GM19397 (cell line): ENCODE measurements at regions not wholly inside any gene's neighbourhood (a gene's known extent, or its start where the extent isn't known, plus 50 kb on each side); places are given as distances from the start of the nearest gene placed in this dataset.

Experiments
- ATAC-seq: cut with Tn5 transposase; IDR thresholded peaks from one replicate; pipeline ENCODE4 v1.9.1; 2021; ENCODE audit warnings: mild to moderate bottlenecking, moderate library complexity; ENCODE audit not compliant: unreplicated experiment

DNA sequence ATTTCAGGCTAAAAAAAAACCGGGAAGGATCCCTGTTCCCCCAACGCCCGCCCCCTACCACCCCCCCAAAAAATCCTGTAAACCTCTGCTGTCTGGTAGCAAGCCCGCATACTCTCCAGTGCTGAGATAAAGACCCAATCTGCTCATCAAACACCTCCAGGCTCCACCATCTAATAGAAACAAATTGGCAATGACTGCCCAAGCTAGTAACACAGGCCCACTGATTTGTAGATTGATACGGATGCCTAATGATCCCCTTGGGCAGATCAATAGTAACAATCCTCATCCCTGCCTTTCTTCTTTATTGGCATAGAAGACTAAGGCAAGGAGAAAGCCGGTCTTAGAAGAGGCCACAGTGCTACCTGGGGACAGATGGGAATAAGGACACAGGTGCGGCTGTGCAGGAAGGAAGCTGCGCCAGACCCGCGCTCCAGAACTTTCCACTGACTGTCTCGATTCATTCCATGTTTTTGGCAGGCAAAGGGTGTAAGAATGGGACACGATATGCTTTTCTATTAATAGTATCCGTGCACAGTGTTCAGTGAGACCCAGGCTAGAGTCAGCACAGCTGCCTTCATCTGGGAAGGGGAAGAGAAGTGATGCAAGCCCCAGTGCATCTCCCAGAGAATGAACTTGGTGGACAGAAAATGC is 407.6 kb upstream of the PSMD7 start:
- ATAC-seq: no peak

DNA sequence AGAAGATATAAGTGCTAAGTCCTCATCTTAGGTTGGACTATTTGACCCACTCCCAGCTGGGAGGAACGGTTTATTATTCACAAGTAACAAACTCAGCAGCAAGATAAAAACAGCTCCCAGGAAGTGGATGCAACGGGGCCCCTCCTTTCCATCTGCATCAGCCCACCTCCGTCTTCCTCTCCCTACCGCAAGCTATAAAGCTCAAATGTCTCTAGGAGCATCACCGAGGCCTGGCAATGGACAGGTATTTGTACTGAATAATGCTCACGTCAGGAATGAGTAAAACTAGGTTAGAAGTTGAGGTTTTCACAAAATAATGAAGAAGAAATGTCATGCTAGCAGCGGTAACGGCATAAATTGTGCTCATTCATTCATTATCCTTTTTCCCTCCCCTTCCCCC is 408.7 kb upstream of the PSMD7 start:
- no peak for ATAC-seq

DNA sequence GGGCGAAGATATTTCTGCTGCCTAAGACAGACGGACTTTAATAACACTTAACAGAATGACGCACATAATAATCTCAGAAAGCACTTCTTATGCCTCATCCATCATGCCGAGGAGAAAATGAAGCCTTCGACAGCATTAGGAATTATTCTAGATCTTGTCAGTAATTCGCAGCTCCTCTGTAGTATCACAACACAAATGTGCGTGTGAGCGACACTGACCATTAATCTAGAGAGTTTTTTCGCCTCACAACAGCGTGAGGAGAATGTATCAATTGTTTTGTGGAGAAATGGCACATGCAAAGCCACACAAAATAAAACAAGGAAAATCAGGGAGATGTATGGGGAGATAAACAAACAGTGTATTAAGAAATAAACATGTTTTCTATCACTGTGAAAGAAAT is 410.2 kb upstream of the PSMD7 start:
- no peak for ATAC-seq

- no peak for ATAC-seq
These were observed 411.3 kb upstream of the PSMD7 start for GRCh38 chr16:73885319-73885718.

GRCh38 chr16:73883841-73884240 is 412.8 kb upstream of the PSMD7 start:
- ATAC-seq: no peak

GRCh38 chr16:73883126-73883525 is 413.5 kb upstream of the PSMD7 start:
- ATAC-seq: no peak

DNA sequence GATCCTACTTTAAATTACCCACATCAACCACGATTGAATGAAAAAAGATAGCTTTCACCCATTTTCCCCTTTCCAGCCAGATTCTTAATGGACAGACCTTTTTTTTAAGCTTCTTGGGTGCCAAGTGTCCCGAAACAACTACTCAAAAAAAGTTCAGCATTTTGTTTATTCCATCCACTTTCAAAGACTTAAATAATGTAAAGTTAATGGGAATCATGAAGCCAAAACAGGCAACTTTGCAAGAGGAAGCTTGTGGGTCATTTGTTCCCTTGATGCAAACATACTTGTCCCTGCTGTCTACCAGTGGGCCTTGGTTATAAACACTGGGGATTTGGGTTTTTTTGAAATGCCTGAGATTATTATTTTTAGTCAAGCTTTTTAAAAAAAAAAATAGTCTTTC is 414.0 kb upstream of the PSMD7 start:
- ATAC-seq: no peak

DNA sequence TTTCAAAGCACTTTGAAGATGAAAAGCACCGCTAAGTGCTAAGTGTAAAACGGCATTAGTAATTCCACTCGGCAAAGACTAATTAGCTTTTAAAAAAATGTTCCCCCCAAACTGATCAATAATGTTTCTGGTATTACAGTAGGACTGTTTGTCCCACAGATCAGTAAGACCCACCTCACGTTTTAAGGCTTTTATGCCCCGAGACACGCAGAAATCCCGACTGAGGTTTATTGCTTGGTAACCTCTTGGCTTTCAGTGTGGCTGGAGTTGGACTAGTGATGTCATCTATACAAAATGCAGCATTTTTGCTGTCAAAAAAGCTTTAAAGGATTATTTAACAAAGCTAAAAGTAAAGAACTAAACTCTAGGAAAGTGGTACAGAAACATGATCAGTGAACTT is 414.6 kb upstream of the PSMD7 start:
- no peak for ATAC-seq

DNA sequence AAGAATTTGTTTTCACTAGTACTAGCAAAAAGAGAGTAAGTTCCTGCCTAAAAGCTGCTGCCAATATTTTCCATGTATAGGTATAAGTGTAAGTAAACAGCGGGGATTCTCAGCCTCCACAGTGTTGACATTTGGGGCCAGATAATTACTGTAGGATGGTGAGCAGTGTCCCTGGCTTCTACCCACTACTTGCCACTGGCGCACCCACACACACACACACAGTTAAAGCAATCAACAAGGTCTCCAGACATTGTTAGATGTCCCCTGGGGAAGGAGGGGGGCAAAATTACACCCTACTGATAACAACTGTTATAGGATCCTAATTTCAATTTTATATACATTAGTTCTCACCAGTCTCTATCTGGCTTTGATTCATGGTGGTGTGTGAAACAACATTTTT is 417.0 kb upstream of the PSMD7 start:
- ATAC-seq: no peak

GRCh38 chr16:73878611-73879010 is 418.0 kb upstream of the PSMD7 start:
- no peak for ATAC-seq

- ATAC-seq: no peak
These were observed 419.5 kb upstream of the PSMD7 start for GRCh38 chr16:73877150-73877549.

DNA sequence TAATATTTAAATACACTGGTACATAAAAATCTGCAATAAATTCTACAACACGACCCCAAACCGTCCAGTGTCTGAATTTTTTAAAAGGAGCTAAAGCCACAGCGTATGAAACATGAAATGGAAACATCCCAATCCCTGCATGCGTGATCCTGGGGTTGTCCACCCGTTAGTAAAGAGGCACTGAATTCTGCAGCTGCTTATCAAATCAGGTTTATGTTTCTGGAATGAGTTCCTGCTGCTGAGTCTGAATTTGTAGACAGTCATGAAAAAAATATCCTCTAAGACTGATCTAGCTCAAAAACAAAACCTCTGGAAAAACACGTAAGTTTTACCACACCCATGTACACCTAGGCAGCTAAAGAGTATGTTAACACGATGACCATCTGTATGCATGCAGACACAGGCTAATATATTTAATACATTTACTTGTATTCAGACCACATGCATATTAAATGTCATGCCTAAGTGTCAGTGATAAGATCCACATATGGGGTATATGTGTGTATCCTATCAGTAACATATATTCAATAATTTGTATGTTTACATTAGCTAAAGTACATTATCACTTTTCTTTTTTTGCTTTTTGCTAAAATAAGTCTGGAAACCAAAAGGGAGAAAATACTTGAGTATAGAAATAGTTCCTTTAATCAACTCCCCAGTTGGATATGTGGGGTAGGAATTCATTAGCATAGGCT is 420.5 kb upstream of the PSMD7 start:
- no peak for ATAC-seq

DNA sequence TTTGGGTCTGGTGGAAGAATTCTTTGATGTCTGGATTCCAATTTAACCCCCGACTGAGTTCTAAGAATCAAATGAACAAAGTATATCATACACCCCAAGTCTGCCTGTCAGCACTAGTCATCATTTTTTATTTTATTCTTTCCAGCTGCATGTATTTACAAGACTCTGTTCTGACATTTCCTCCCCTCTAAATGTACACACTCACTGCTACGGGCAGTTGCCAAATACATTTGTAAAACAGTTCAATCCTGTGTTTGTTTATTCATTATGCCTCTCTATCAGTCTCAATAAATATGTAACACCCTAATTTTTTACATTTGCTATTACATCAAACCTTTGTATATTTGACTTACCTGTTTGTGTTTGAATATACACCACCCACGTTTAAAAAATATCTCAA is 422.3 kb upstream of the PSMD7 start:
- no peak for ATAC-seq

GRCh38 chr16:73873643-73874042 is 423.0 kb upstream of the PSMD7 start:
- ATAC-seq: no peak

GRCh38 chr16:73872856-73873255 is 423.8 kb upstream of the PSMD7 start:
- no peak for ATAC-seq

- ATAC-seq: no peak
These were observed 425.4 kb upstream of the PSMD7 start for GRCh38 chr16:73871088-73871733.

DNA sequence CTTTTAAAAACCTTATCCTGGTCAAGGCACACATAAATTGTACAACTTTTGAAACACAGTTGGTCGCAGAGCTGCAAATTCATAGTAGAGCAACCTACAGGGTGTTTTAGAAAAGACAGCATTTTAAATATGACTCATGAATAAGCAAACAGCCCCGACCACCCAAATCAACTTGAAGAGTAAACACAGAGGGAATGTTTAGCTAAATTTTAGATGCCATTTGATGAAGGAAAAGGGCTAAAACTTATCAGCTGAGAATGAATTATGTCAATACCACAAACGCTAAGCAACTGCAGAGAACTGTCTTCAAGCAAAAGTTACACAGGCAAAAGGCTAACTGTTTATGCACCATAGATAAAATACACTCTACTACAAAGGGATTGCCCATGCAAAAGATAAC is 427.5 kb upstream of the PSMD7 start:
- ATAC-seq: no peak

DNA sequence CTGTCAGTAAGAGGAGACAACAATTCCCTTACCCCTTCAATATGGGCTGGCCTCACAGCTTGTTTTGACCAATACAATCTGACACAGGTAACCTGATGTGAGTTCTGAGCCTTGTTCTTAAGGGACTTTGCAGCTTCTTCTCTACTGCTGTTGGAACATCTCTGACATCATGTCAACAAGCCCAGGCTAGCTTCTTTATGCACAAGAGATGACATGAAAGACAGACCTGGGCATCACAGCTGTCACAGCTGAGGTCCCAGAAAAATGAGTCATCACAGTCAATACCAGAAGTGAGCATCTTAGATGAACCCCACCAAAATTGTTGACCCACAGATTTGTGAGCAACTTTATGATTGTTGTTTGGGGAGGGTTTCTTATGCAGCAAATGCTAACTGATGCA is 431.7 kb upstream of the PSMD7 start:
- no peak for ATAC-seq

DNA sequence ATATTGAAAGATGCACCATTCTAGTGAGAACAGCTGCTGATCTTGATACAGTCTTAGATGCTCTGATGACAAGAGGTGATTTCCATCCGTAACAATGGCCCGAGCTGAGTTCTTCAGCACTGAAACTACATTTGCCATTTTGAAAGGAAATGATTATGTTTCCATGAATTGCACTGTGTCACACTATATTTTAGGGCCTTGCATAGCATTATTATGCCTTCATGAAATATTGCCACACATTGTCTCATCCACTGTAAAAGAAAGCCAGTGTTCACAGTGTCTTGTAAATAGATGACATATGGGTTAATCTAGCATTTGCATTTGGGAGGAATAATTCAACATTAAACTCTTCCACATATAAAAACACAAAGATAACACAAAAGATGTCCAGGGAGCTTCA is 438.3 kb upstream of the PSMD7 start:
- no peak for ATAC-seq

GRCh38 chr16:73853968-73854367 is 442.6 kb upstream of the PSMD7 start:
- no peak for ATAC-seq

- ATAC-seq: no peak
These were observed 444.1 kb upstream of the PSMD7 start for GRCh38 chr16:73852561-73852960.

- ATAC-seq: no peak
These were observed 447.6 kb upstream of the PSMD7 start for GRCh38 chr16:73848993-73849392.
